A549 (cell line): ENCODE measurements at regions not wholly inside any gene's neighbourhood (a gene's known extent, or its start where the extent isn't known, plus 50 kb on each side); places are given as distances from the start of the nearest gene placed in this dataset.

Source experiments
- ATAC-seq, 2 experiments: fragments of 200-7000 bp in 1 of 2; fragments of >200 bp in 1 of 2; cut with Nextera tagmentation in 1 of 2; cut with Tn5 transposase in 1 of 2; 3 replicates each; pipeline versions ENCODE4 v1.8.0 to v1.9.1; 2018 to 2020; ENCODE audit warnings: mild to moderate bottlenecking in 1 of 2, moderate library complexity in 1 of 2
- CTCF ChIA-PET: fragments of 300-600 bp; sonication (Branson Sonifier 250); formaldehyde crosslinking; extraction: SDS; loops from one replicate; lab custom pipeline; 2021; ENCODE audit warnings: antibody characterized with exemption, inconsistent platforms; lab: Yijun Ruan, JAX
- POLR2A ChIA-PET: fragments of 350-600 bp; formaldehyde crosslinking; extraction: SDS; loops from one replicate; lab custom pipeline; 2021; ENCODE audit warnings: antibody characterized with exemption, inconsistent platforms; lab: Yijun Ruan, JAX
- DNase-seq, 2 experiments: peaks; one replicate each; pipeline versions ENCODE4 v3.0.0 to v3.0.0-alpha.2; 2011 to 2016; ENCODE audit warnings: low read depth in 1 of 2, low spot score in 1 of 2
- FAIRE-seq: peaks from 2 replicates; lab custom pipeline; 2011; peaks lifted over from hg19 to GRCh38; lab: Jason Lieb, UNC
- H3K27ac ChIP-seq, 2 experiments: fragments of >200 bp; sonication (Bioruptor Twin); formaldehyde crosslinking; 3 replicates each; pipeline ENCODE4 v1.5.1; 2016 to 2017
- H3K4me1 ChIP-seq: fragments of >200 bp; sonication (Bioruptor Twin); formaldehyde crosslinking; 3 replicates; pipeline ENCODE4 v1.6.1; 2016
- H3K4me2 ChIP-seq: fragments of >200 bp; sonication (Bioruptor Twin); formaldehyde crosslinking; 3 replicates; pipeline ENCODE4 v1.6.1; 2016
- H3K4me3 ChIP-seq: fragments of >200 bp; sonication (Bioruptor Twin); formaldehyde crosslinking; 3 replicates; pipeline ENCODE4 v1.5.1; 2016
- H3K9me3 ChIP-seq: fragments of >200 bp; sonication (Bioruptor Twin); formaldehyde crosslinking; 3 replicates; pipeline ENCODE4 v1.6.1; 2016
- BHLHE40 ChIP-seq: IDR thresholded peaks from 2 replicates; pipeline ENCODE4 v1.6.1; 2012; ENCODE audit warnings: low read depth, low read length, inconsistent platforms
- EHF ChIP-seq: fragments of 250-450 bp; sonication (Bioruptor Pico); IDR thresholded peaks from 2 replicates; pipeline ENCODE4 v1.5.0; 2020; ENCODE audit warnings: mild to moderate bottlenecking
- EHMT2 ChIP-seq: fragments of 200-600 bp; sonication (generic); IDR thresholded peaks from 2 replicates; pipeline ENCODE4 v1.6.1; 2016; ENCODE audit warnings: antibody characterized with exemption, low read depth, mild to moderate bottlenecking, moderate library complexity
- EP300 ChIP-seq, 2 experiments: fragments of >200 bp; sonication (Bioruptor Twin); formaldehyde crosslinking; IDR thresholded peaks; 2 replicates in 1 of 2; 3 replicates in 1 of 2; pipeline ENCODE4 v1.6.1; 2016 to 2017
- FOXS1 ChIP-seq: fragments of 250-450 bp; sonication (Bioruptor Pico); IDR thresholded peaks from 2 replicates; pipeline ENCODE4 v1.5.0; 2020; ENCODE audit warnings: mild to moderate bottlenecking, moderate library complexity
- GATA3 ChIP-seq: IDR thresholded peaks from 2 replicates; pipeline ENCODE4 v1.6.1; 2012; ENCODE audit warnings: borderline replicate concordance
- HDAC2 ChIP-seq: fragments of 200-600 bp; sonication (generic); IDR thresholded peaks from 2 replicates; pipeline ENCODE4 v1.6.1; 2016
- HES2 ChIP-seq: fragments of >200 bp; sonication (Bioruptor Twin); formaldehyde crosslinking; IDR thresholded peaks from 2 replicates; pipeline ENCODE4 v1.6.1; 2016
- HEYL ChIP-seq: fragments of 250-450 bp; sonication (Bioruptor Pico); IDR thresholded peaks from 2 replicates; pipeline ENCODE4 v1.8.0; 2021; ENCODE audit warnings: mild to moderate bottlenecking, moderate library complexity
- HOXA7 ChIP-seq: fragments of 250-450 bp; sonication (Bioruptor Pico); IDR thresholded peaks from 2 replicates; pipeline ENCODE4 v1.5.0; 2020; ENCODE audit warnings: mild to moderate bottlenecking, moderate library complexity
- HOXB13 ChIP-seq: fragments of 250-450 bp; sonication (Bioruptor Pico); IDR thresholded peaks from 2 replicates; pipeline ENCODE4 v1.5.0; 2020; ENCODE audit warnings: low read depth, mild to moderate bottlenecking, moderate library complexity
- MAZ ChIP-seq: fragments of 150-350 bp; IDR thresholded peaks from 2 replicates; pipeline ENCODE4 v1.6.1; 2014; ENCODE audit warnings: antibody characterized with exemption, low read depth, low read length, borderline replicate concordance
- NFE2L2 ChIP-seq: fragments of 150-350 bp; conservative IDR thresholded peaks from 2 replicates; pipeline ENCODE4 v1.6.1; 2014; ENCODE audit warnings: low read length
- POLR2A ChIP-seq: IDR thresholded peaks from 2 replicates; pipeline ENCODE4 v1.6.1; 2012; ENCODE audit warnings: mild to moderate bottlenecking, low read length
- POLR2AphosphoS2 ChIP-seq: conservative IDR thresholded peaks from 2 replicates; pipeline ENCODE4 v1.6.1; 2012; ENCODE audit warnings: low read length, improper control_type of control experiment, inconsistent platforms
- RCOR1 ChIP-seq: fragments of 150-350 bp; IDR thresholded peaks from 2 replicates; pipeline ENCODE4 v1.6.1; 2014; ENCODE audit warnings: antibody characterized with exemption, low read length, low read depth
- RNF2 ChIP-seq: fragments of 200-600 bp; sonication (generic); IDR thresholded peaks from 2 replicates; pipeline ENCODE4 v1.6.1; 2016; ENCODE audit warnings: low read depth, mild to moderate bottlenecking, antibody characterized with exemption, moderate library complexity, borderline replicate concordance
- SMC3 ChIP-seq: fragments of >200 bp; sonication (Bioruptor Twin); formaldehyde crosslinking; IDR thresholded peaks from 3 replicates; pipeline ENCODE4 v1.6.1; 2018; ENCODE audit warnings: inconsistent platforms
- SREBF2 ChIP-seq: fragments of 450-650 bp; IDR thresholded peaks from 2 replicates; pipeline ENCODE4 v1.6.1; 2014; ENCODE audit warnings: mild to moderate bottlenecking, moderate library complexity
- TFCP2L1 ChIP-seq: fragments of 250-450 bp; sonication (Bioruptor Pico); IDR thresholded peaks from 2 replicates; pipeline ENCODE4 v1.5.0; 2021; ENCODE audit warnings: mild to moderate bottlenecking
- ZNF302 ChIP-seq: fragments of 250-450 bp; sonication (Bioruptor Pico); IDR thresholded peaks from 2 replicates; pipeline ENCODE4 v1.9.0; 2021; ENCODE audit warnings: inconsistent platforms, mild to moderate bottlenecking, moderate library complexity
- WGBS: methylation state at CpG from one replicate; pipeline ENCODE4 v1.1.6; 2017; ENCODE audit errors: missing lambda C conversion rate; 5-methylcytosine and 5-hydroxymethylcytosine counted together
- TF ChIP-seq, protein P1 (sequence below): IDR thresholded peaks from 2 replicates; pipeline ENCODE4 v1.6.1; 2012
- TF ChIP-seq, protein P2 (sequence below): IDR thresholded peaks from 2 replicates; pipeline ENCODE4 v1.6.1; 2012; ENCODE audit warnings: low read depth, borderline replicate concordance
- TF ChIP-seq, protein P3 (sequence below): IDR thresholded peaks from 2 replicates; pipeline ENCODE4 v1.6.1; 2012
- TF ChIP-seq, protein P4 (sequence below): fragments of 250-450 bp; sonication (Bioruptor Pico); IDR thresholded peaks from 2 replicates; pipeline ENCODE4 v1.5.0; 2021; ENCODE audit warnings: mild to moderate bottlenecking, moderate library complexity, borderline replicate concordance

- Histone ChIP-seq H3K4me1 (no peaks in the 10 kb centered on the region), H3K27ac (no peak overlapping the region), H3K4me3 (no peak overlapping the region), H3K4me2 (no peak overlapping the region), H3K9me3 (no peaks in the 10 kb centered on the region)
- POLR2A ChIA-PET = interaction anchor here (0.6 kb wide), 1 partner anchor 846 kb away, joined by 3 read pairs; no protein-coding TSS in a partner anchor
- 28% methylated on average over 2 of the region's 2 CpGs for WGBS
- TF ChIP-seq HOXA7 (CRISPR knock-in tag) (no peak), SREBF2 (no peak), MAZ (no peak), POLR2AphosphoS2 (no peak), GATA3 (no peak), HEYL (no peak), RNF2 (no peak), HOXB13 (CRISPR knock-in tag) (no peak), NFE2L2 (no peak), EP300 (IDR thresholded peaks at IDR 0.05) (no peak), SMC3 (no peak), BHLHE40 (no peak), ZNF302 (CRISPR knock-in tag) (no peak)
- TF ChIP-seq, protein P1, sequence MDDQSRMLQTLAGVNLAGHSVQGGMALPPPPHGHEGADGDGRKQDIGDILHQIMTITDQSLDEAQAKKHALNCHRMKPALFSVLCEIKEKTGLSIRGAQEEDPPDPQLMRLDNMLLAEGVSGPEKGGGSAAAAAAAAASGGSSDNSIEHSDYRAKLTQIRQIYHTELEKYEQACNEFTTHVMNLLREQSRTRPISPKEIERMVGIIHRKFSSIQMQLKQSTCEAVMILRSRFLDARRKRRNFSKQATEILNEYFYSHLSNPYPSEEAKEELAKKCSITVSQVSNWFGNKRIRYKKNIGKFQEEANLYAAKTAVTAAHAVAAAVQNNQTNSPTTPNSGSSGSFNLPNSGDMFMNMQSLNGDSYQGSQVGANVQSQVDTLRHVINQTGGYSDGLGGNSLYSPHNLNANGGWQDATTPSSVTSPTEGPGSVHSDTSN = no peak
- TF ChIP-seq, protein P2, sequence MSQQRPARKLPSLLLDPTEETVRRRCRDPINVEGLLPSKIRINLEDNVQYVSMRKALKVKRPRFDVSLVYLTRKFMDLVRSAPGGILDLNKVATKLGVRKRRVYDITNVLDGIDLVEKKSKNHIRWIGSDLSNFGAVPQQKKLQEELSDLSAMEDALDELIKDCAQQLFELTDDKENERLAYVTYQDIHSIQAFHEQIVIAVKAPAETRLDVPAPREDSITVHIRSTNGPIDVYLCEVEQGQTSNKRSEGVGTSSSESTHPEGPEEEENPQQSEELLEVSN = no peak
- TF ChIP-seq, protein P3, sequence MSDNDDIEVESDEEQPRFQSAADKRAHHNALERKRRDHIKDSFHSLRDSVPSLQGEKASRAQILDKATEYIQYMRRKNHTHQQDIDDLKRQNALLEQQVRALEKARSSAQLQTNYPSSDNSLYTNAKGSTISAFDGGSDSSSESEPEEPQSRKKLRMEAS = no peak
- CTCF ChIA-PET = interaction anchor here (0.6 to 1.4 kb wide), 2 partner anchors 784 to 883 kb away, joined by 3 read pairs; no protein-coding TSS in a partner anchor
- DNase-seq (no peak), FAIRE-seq (no peak), ATAC-seq (no peak)
Observed at GRCh38 chr5:18099261-18099660, 465.0 kb downstream of the TAF11L14 start.

GRCh38 chr5:18101532-18101931 lies 467.3 kb downstream of the TAF11L14 start:
- DNase-seq (no peak), ATAC-seq (no peak), FAIRE-seq (no peak)
- Histone ChIP-seq H3K27ac (no peak overlapping the region), H3K4me2 (no peak overlapping the region), H3K4me1 (no peaks in the 10 kb centered on the region), H3K4me3 (no peak overlapping the region), H3K9me3 (no peaks in the 10 kb centered on the region)
- CTCF ChIA-PET = no interaction called here
- TF ChIP-seq HES2 = no peak
- TF ChIP-seq GATA3 = no peak
- no peak for TF ChIP-seq POLR2A
- no peak for TF ChIP-seq RCOR1
- no peak for TF ChIP-seq FOXS1 (CRISPR knock-in tag)
- no peak for TF ChIP-seq SREBF2
- TF ChIP-seq, protein P4, sequence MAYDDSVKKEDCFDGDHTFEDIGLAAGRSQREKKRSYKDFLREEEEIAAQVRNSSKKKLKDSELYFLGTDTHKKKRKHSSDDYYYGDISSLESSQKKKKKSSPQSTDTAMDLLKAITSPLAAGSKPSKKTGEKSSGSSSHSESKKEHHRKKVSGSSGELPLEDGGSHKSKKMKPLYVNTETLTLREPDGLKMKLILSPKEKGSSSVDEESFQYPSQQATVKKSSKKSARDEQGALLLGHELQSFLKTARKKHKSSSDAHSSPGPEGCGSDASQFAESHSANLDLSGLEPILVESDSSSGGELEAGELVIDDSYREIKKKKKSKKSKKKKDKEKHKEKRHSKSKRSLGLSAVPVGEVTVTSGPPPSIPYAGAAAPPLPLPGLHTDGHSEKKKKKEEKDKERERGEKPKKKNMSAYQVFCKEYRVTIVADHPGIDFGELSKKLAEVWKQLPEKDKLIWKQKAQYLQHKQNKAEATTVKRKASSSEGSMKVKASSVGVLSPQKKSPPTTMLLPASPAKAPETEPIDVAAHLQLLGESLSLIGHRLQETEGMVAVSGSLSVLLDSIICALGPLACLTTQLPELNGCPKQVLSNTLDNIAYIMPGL (CRISPR knock-in tag) = no peak
- TF ChIP-seq EHMT2 = no peak
- no peak for TF ChIP-seq MAZ
- no peak for TF ChIP-seq HDAC2
- TF ChIP-seq, protein P2 = no peak
- no peak for TF ChIP-seq NFE2L2
- TF ChIP-seq EHF = no peak
- no peak for TF ChIP-seq TFCP2L1 (CRISPR knock-in tag)
- POLR2A ChIA-PET = no interaction called here
